ENCODE measurements at regions not wholly inside any gene's neighbourhood (a gene's known extent, or its start where the extent isn't known, plus 50 kb on each side); places are given as distances from the start of the nearest gene placed in this dataset.

DNA sequence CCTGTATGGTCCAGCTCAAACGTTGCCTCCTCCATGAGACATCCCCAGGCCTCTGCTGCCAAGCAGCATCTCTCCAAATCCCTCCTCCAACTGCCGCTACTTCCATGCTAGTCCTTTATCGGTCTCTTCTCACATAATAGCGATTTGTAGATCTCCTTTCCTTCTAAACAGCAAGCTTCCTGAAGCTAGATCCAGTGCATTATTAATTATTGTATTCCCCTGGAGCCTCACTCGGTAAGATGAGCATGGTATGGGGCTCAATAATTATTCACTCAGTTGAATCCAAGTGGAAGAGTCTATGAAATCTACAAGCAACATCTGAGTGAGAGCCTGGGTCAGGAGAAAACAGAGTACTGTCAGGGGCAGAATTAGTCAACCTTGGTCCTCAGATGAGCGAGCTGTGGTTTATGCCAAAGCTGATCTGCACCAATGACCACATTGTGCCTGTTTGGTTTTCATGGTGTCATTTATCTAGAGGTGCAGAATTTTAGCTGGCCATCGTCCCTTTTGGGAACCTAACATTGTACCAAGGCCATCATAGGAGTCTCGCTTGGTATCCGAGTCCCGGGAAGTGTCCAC is 93.8 kb upstream of the UBE2E1 start:
- ChIA-PET CTCF (no interaction called here), POLR2A (no interaction called here)
- no peak for DNase-seq (ENCODE audit: extremely low spot score)
- no peak for TF ChIP-seq SUZ12 (IDR thresholded peaks at IDR 0.05)
- TF ChIP-seq TARDBP (IDR thresholded peaks at IDR 0.05) = no peak
- no peak for TF ChIP-seq FOXA1 (IDR thresholded peaks at IDR 0.05)
- TF ChIP-seq, protein P1, sequence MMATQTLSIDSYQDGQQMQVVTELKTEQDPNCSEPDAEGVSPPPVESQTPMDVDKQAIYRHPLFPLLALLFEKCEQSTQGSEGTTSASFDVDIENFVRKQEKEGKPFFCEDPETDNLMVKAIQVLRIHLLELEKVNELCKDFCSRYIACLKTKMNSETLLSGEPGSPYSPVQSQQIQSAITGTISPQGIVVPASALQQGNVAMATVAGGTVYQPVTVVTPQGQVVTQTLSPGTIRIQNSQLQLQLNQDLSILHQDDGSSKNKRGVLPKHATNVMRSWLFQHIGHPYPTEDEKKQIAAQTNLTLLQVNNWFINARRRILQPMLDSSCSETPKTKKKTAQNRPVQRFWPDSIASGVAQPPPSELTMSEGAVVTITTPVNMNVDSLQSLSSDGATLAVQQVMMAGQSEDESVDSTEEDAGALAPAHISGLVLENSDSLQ (IDR thresholded peaks at IDR 0.05) = no peak
- no peak for TF ChIP-seq ZNF384 (IDR thresholded peaks at IDR 0.05)

DNA sequence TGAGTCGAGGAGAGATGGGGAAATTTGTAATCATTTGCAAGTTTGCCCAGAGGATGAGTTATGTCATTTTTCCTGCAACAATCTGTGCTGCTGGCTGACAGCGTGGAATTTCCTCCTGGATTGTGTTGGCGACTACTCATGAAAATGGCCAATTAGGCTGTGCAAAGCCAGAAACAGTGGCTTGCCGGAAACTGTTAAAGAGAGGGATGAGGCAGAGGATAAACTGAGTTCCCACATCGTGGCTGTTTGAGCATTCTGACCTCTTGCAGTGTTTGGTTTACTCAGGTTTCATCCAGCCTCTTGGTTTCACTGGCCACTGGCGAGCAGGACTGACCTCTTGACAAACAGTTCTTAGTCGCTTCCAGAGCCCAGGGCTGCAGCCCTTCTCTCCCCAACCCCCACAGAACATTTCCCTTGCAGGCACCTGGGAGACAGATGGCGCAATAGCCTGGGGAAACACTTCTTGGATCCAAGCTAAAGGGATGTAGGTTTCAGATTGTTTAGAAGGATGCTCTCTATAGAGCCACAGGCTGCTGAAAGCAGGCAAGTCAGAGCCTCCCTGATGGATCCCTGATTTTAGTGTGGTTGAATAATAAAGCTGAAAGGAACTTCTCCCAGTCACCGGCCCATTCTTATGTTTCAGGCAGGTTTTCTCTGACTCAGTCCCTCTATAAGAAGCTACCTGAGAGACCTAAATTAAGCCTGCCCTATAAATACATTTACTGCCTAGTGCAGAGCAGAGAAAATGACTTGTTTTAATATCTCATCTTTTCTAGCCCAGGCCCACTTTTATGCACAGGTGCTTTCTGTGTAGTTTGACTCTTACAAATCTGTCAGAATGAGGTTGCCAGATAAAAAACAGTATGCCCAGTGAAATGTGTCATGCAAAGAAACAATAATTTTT is 92.8 kb upstream of the UBE2E1 start:
- DNase-seq (ENCODE audit: extremely low spot score) = no peak
- TF ChIP-seq ZNF384 (IDR thresholded peaks at IDR 0.05) (no peak), L3MBTL2 (conservative IDR thresholded peaks at IDR 0.05) (no peak), ARNT (IDR thresholded peaks at IDR 0.05) (no peak), SP1 (IDR thresholded peaks at IDR 0.05) (no peak), NFRKB (IDR thresholded peaks at IDR 0.05) (no peak), CTBP1 (IDR thresholded peaks at IDR 0.05; ENCODE audit: borderline replicate concordance) (no peak), FOXM1 (IDR thresholded peaks at IDR 0.05; ENCODE audit: borderline replicate concordance) (no peak), FOXK2 (IDR thresholded peaks at IDR 0.05) (no peak), BHLHE40 (IDR thresholded peaks at IDR 0.05; ENCODE audit: borderline replicate concordance) (no peak), LEF1 (IDR thresholded peaks at IDR 0.05; ENCODE audit: borderline replicate concordance) (no peak), FOXA1 (IDR thresholded peaks at IDR 0.05) (no peak), SUZ12 (IDR thresholded peaks at IDR 0.05) (no peak), TARDBP (IDR thresholded peaks at IDR 0.05) (no peak), HDGF (IDR thresholded peaks at IDR 0.05; ENCODE audit: borderline replicate concordance) (no peak), ELF4 (IDR thresholded peaks at IDR 0.05) (no peak)
- TF ChIP-seq, protein P1 (IDR thresholded peaks at IDR 0.05) = no peak
- POLR2A ChIA-PET = interaction anchor here (1.0 kb wide), 1 partner anchor 204 kb away, joined by 3 read pairs; the partner anchor contains the start of genes NKIRAS1 and RPL15
- CTCF ChIA-PET = no interaction called here

DNA sequence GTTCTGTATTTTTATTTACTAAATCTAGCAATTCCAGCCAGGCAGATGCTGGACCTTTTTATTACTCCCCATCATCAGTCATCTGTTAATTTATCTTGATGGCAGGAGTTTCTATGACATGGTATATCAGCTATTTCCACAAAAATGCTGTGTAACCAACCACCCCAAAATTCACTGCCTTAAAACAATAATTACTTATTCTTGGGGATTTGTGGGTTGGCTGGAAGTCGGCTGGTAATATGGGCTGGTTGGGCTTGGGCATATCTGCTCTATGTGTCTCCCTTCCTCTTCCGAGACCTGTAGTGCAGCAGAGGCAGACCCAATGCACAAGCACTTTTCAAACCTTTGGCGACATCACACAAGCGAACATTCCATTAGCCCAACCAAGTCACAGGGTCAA is 92.1 kb upstream of the UBE2E1 start:
- no peak for TF ChIP-seq BHLHE40 (IDR thresholded peaks at IDR 0.05; ENCODE audit: borderline replicate concordance)
- TF ChIP-seq CTBP1 (IDR thresholded peaks at IDR 0.05; ENCODE audit: borderline replicate concordance) = no peak
- no peak for TF ChIP-seq HDGF (IDR thresholded peaks at IDR 0.05; ENCODE audit: borderline replicate concordance)
- TF ChIP-seq SP1 (IDR thresholded peaks at IDR 0.05) = no peak
- no peak for TF ChIP-seq TARDBP (IDR thresholded peaks at IDR 0.05)
- TF ChIP-seq FOXK2 (IDR thresholded peaks at IDR 0.05) = no peak
- no peak for TF ChIP-seq NFRKB (IDR thresholded peaks at IDR 0.05)
- no peak for TF ChIP-seq ZNF384 (IDR thresholded peaks at IDR 0.05)
- no peak for TF ChIP-seq ELF4 (IDR thresholded peaks at IDR 0.05)
- TF ChIP-seq FOXA1 (IDR thresholded peaks at IDR 0.05) = no peak
- TF ChIP-seq SUZ12 (IDR thresholded peaks at IDR 0.05) = no peak
- TF ChIP-seq ARNT (IDR thresholded peaks at IDR 0.05) = no peak
- no peak for TF ChIP-seq LEF1 (IDR thresholded peaks at IDR 0.05; ENCODE audit: borderline replicate concordance)
- TF ChIP-seq, protein P1 (IDR thresholded peaks at IDR 0.05) = no peak
- CTCF ChIA-PET = no interaction called here
- DNase-seq (ENCODE audit: extremely low spot score) = no peak
- POLR2A ChIA-PET = interaction anchor here (1.0 kb wide), 1 partner anchor 203 kb away, joined by 3 read pairs; the partner anchor contains the start of genes NKIRAS1 and RPL15

DNA sequence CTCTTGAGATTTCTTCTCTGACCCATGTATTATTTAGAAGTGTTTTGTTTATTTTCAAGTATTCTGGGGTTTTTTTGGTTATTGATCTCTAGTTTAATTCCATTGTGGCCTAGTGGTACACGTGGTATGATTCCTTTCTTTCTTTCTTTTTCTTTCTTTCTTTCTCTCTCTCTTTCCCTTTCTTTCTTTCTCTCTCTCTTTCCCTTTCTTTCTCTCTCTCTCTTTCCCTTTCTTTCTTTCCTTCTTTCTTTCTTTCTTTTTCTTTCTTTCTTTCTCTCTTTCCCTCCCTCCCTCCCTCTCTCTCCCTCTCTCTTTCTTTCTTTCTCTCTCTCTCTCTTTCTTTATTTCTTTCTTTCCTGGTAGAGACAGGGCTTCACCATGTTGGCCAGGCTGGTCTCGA is 85.7 kb upstream of the UBE2E1 start:
- ChIA-PET POLR2A (no interaction called here), CTCF (no interaction called here)
- DNase-seq (ENCODE audit: extremely low spot score) = no peak
- no peak for TF ChIP-seq ZNF384 (IDR thresholded peaks at IDR 0.05)
- no peak for TF ChIP-seq L3MBTL2 (conservative IDR thresholded peaks at IDR 0.05)
- TF ChIP-seq FOXK2 (IDR thresholded peaks at IDR 0.05) = no peak
- TF ChIP-seq FOXA1 (IDR thresholded peaks at IDR 0.05) = no peak

DNA sequence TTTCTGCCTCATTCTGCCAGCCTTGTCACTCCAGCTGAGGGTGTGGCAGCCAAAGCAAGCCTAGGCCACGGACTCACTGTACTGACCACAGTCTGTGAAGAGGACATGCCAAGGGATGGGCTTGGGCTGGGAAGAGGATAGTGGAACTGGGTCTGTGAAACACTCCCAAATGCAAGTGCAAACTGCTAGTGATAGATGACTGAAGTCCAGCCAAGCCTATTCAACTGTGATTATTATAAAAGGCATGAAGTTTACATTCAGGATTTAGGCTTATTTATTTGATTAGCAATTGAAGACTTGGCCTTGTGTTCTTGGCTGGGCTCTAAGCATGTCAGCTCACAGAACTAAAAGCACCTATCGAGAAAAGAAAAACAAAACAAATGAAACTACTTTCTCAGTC is 84.9 kb upstream of the UBE2E1 start:
- DNase-seq (ENCODE audit: extremely low spot score) = no peak
- ChIA-PET POLR2A (no interaction called here), CTCF (no interaction called here)
- TF ChIP-seq L3MBTL2 (conservative IDR thresholded peaks at IDR 0.05) (no peak), HDGF (IDR thresholded peaks at IDR 0.05; ENCODE audit: borderline replicate concordance) (no peak), TARDBP (IDR thresholded peaks at IDR 0.05) (no peak), FOXM1 (IDR thresholded peaks at IDR 0.05; ENCODE audit: borderline replicate concordance) (no peak), LEF1 (IDR thresholded peaks at IDR 0.05; ENCODE audit: borderline replicate concordance) (no peak), FOXK2 (IDR thresholded peaks at IDR 0.05) (no peak), CTBP1 (IDR thresholded peaks at IDR 0.05; ENCODE audit: borderline replicate concordance) (no peak), ELF4 (IDR thresholded peaks at IDR 0.05) (no peak), NFRKB (IDR thresholded peaks at IDR 0.05) (no peak), BHLHE40 (IDR thresholded peaks at IDR 0.05; ENCODE audit: borderline replicate concordance) (no peak), SUZ12 (IDR thresholded peaks at IDR 0.05) (no peak), ARNT (IDR thresholded peaks at IDR 0.05) (no peak), ZNF384 (IDR thresholded peaks at IDR 0.05) (no peak), FOXA1 (IDR thresholded peaks at IDR 0.05) (no peak), SP1 (IDR thresholded peaks at IDR 0.05) (no peak)
- TF ChIP-seq, protein P1 (IDR thresholded peaks at IDR 0.05) = no peak
